ENCODE measurements at regions not wholly inside any gene's neighbourhood (a gene's known extent, or its start where the extent isn't known, plus 50 kb on each side); places are given as distances from the start of the nearest gene placed in this dataset.

- Histone ChIP-seq H3K18ac (ENCODE audit: insufficient read length, low read depth, low read length) (no peak overlapping the region), H2AK5ac (ENCODE audit: insufficient read length, low read length) (no peak overlapping the region), H3K9ac (ENCODE audit: extremely low read depth, insufficient read length, low read length) (no peak overlapping the region), H3K4ac (ENCODE audit: low read depth, low read length) (no peak overlapping the region), H3K4me1 (ENCODE audit: insufficient read depth, low read length) (no peaks in the 10 kb centered on the region), H4K8ac (replicated peaks; ENCODE audit: insufficient read length, low read depth, low read length) (no peak overlapping the region), H3K79me1 (ENCODE audit: insufficient read depth, low read depth, low read length, poor library complexity, severe bottlenecking) (no peaks in the 10 kb centered on the region), H2BK120ac (ENCODE audit: low read depth, low read length, poor library complexity, severe bottlenecking) (no peak overlapping the region), H3K14ac (ENCODE audit: insufficient read depth, low read length) (no peak overlapping the region), H3K9me3 (ENCODE audit: control insufficient read depth, low read depth, low read length) (peaks cover 4% of the 10 kb centered on the region), H2BK20ac (ENCODE audit: low read depth, low read length, poor library complexity, severe bottlenecking) (no peak overlapping the region), H4K5ac (ENCODE audit: insufficient read length, low read depth, low read length) (no peak overlapping the region), H3K56ac (ENCODE audit: insufficient read length, low read depth, low read length) (no peak overlapping the region), H3T11ph (ENCODE audit: low read length) (no peak overlapping the region), H2AFZ (ENCODE audit: low read length) (no peak overlapping the region), H3K4me2 (ENCODE audit: insufficient read depth, insufficient read length, low read length) (no peak overlapping the region), H2BK12ac (ENCODE audit: insufficient read length, low read depth, low read length) (no peak overlapping the region), H3K27ac (ENCODE audit: insufficient read length, low read depth, low read length) (no peak overlapping the region), H4K91ac (ENCODE audit: insufficient read length, low read depth, low read length) (no peak overlapping the region), H3K79me2 (ENCODE audit: insufficient read depth, low read length) (no peaks in the 10 kb centered on the region), H2BK15ac (ENCODE audit: low read depth, low read length) (no peak overlapping the region), H3K23ac (ENCODE audit: insufficient read length, low read depth, low read length) (no peak overlapping the region), H4K20me1 (ENCODE audit: control insufficient read depth, insufficient read depth, insufficient read length) (no peaks in the 10 kb centered on the region), H3K23me2 (ENCODE audit: insufficient read length, low read depth, low read length, poor library complexity, severe bottlenecking) (no peaks in the 10 kb centered on the region), H3K27me3 (ENCODE audit: insufficient read depth, low read length) (no peaks in the 10 kb centered on the region), H2BK5ac (ENCODE audit: insufficient read length, low read length) (no peak overlapping the region)
- WGBS (ENCODE audit: extremely low coverage, insufficient read length, low lambda C conversion rate), result no CpG with 5 or more reads among the region's 11 CpGs
- Mint-ChIP-seq H3K27me3 (ENCODE audit: low read depth) (peaks cover 2% of the 10 kb centered on the region; the same call in 1 of the 2 replicates), H3K4me3 (no peak overlapping the region), H3K4me1 (peaks cover 0 to 6% of the 10 kb centered on the region in 2 experiments; a peak in 2 of 4 replicates), H3K36me3 (ENCODE audit: insufficient read depth in 1 of 3, low read depth in 3 of 3) (peaks cover 0 to 4% (median 2%) of the 10 kb centered on the region in 3 experiments; a peak in 2 of 7 replicates), H3K9me3 (peaks cover 80 to 81% of the 10 kb centered on the region in 2 experiments), H3K27ac (no peak overlapping the region)
- no peak for DNase-seq
- TF ChIP-seq CTCF (conservative IDR thresholded peaks at IDR 0.05), result no peak
These were observed 104.4 kb upstream of the MAMLD1 start for GRCh38 chrX:150258463-150259430.
